B cell (primary cell): ENCODE measurements at regions not wholly inside any gene's neighbourhood (a gene's known extent, or its start where the extent isn't known, plus 50 kb on each side); places are given as distances from the start of the nearest gene placed in this dataset.

Experiments used
- EZH2 ChIP-seq: IDR thresholded peaks from 2 replicates; pipeline ENCODE4 v1.6.1; 2012; ENCODE audit warnings: borderline replicate concordance, low read depth, mild to moderate bottlenecking, moderate library complexity, low read length; ENCODE audit not compliant: insufficient read depth, poor library complexity, severe bottlenecking
- TF ChIP-seq, protein P1 (sequence below): fragments of 200-600 bp; IDR thresholded peaks from one replicate; pipeline ENCODE4 v1.8.0; 2022; ENCODE audit warnings: antibody characterized with exemption, mild to moderate bottlenecking

- TF ChIP-seq, protein P1, sequence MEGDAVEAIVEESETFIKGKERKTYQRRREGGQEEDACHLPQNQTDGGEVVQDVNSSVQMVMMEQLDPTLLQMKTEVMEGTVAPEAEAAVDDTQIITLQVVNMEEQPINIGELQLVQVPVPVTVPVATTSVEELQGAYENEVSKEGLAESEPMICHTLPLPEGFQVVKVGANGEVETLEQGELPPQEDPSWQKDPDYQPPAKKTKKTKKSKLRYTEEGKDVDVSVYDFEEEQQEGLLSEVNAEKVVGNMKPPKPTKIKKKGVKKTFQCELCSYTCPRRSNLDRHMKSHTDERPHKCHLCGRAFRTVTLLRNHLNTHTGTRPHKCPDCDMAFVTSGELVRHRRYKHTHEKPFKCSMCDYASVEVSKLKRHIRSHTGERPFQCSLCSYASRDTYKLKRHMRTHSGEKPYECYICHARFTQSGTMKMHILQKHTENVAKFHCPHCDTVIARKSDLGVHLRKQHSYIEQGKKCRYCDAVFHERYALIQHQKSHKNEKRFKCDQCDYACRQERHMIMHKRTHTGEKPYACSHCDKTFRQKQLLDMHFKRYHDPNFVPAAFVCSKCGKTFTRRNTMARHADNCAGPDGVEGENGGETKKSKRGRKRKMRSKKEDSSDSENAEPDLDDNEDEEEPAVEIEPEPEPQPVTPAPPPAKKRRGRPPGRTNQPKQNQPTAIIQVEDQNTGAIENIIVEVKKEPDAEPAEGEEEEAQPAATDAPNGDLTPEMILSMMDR: no peak
- TF ChIP-seq EZH2: no peak
These were observed 717.7 kb upstream of the USP15 start for GRCh38 chr12:61542551-61542950.
